OCI-LY7 (cell line): ENCODE measurements at regions not wholly inside any gene's neighbourhood (a gene's known extent, or its start where the extent isn't known, plus 50 kb on each side); places are given as distances from the start of the nearest gene placed in this dataset.

Experiments used
- BruUV-seq: library from RNA; stranded (reverse); fragments of 400-500 nt; replicated peaks from 2 replicates; lab custom pipeline; 2021; lab: Mats Ljungman, UMichigan
- CTCF ChIA-PET: fragments of 300-600 bp; sonication (Branson Sonifier 250); formaldehyde crosslinking; loops from one replicate; lab custom pipeline; 2022; ENCODE audit warnings: antibody characterized with exemption; ENCODE audit not compliant: unreplicated experiment; lab: Charles Lee
- POLR2A ChIA-PET: fragments of 300-600 bp; sonication (Branson Sonifier 250); formaldehyde crosslinking; loops from one replicate; lab custom pipeline; 2022; ENCODE audit warnings: antibody characterized with exemption; lab: Charles Lee
- DNase-seq: peaks from one replicate; pipeline ENCODE4 v3.0.0-alpha.2; 2015; ENCODE audit warnings: low spot score
- H2AFZ ChIP-seq: fragments of 200-600 bp; sonication (generic), shearing (Covaris generic); 2 replicates; pipeline ENCODE4 v1.6.1; 2014; ENCODE audit warnings: mild to moderate bottlenecking, antibody characterized with exemption, low read length, moderate library complexity
- H3K27ac ChIP-seq: fragments of 200-600 bp; sonication (generic); 2 replicates; pipeline ENCODE4 v1.5.1; 2014; ENCODE audit warnings: mixed run types, low read depth, mild to moderate bottlenecking, moderate library complexity, low read length, inconsistent platforms; ENCODE audit not compliant: poor library complexity, severe bottlenecking
- H3K36me3 ChIP-seq: fragments of 200-600 bp; sonication (generic); 2 replicates; pipeline ENCODE4 v1.6.1; 2014; ENCODE audit warnings: mild to moderate bottlenecking, antibody characterized with exemption, low read length, moderate library complexity, mixed read lengths; ENCODE audit not compliant: insufficient read depth
- H3K4me1 ChIP-seq: fragments of 200-600 bp; sonication (generic); 2 replicates; pipeline ENCODE4 v1.5.1; 2014; ENCODE audit warnings: mild to moderate bottlenecking, low read length; ENCODE audit not compliant: insufficient read depth, poor library complexity, severe bottlenecking
- H3K4me2 ChIP-seq: fragments of 200-600 bp; sonication (generic); 2 replicates; pipeline ENCODE4 v1.6.1; 2014; ENCODE audit warnings: mild to moderate bottlenecking, low read length
- H3K4me3 ChIP-seq: fragments of 200-600 bp; sonication (generic); 2 replicates; pipeline ENCODE4 v1.5.1; 2014; ENCODE audit warnings: mild to moderate bottlenecking, low read depth, low read length; ENCODE audit not compliant: poor library complexity, severe bottlenecking
- H3K79me2 ChIP-seq: fragments of 200-600 bp; sonication (generic); 2 replicates; pipeline ENCODE4 v1.6.1; 2016; ENCODE audit warnings: low read depth, mild to moderate bottlenecking, low read length, moderate library complexity, mixed read lengths; ENCODE audit not compliant: insufficient read depth
- H3K9me2 ChIP-seq: fragments of 200-600 bp; sonication (generic); 2 replicates; pipeline ENCODE4 v1.6.1; 2016; ENCODE audit warnings: mild to moderate bottlenecking, low read length, mixed read lengths; ENCODE audit not compliant: insufficient read depth
- H3K9me3 ChIP-seq: fragments of 200-600 bp; sonication (generic); 2 replicates; pipeline ENCODE4 v1.6.1; 2014; ENCODE audit warnings: mild to moderate bottlenecking, mixed run types, low read length, mixed read lengths
- H4K20me1 ChIP-seq: fragments of 200-600 bp; sonication (generic); 2 replicates; pipeline ENCODE4 v1.6.1; 2014; ENCODE audit warnings: mild to moderate bottlenecking, antibody characterized with exemption, low read length, moderate library complexity, mixed read lengths; ENCODE audit not compliant: insufficient read depth
- EZH2phosphoT487 ChIP-seq: fragments of 200-600 bp; sonication (generic); IDR thresholded peaks from 2 replicates; pipeline ENCODE4 v1.6.1; 2018; ENCODE audit warnings: low read depth, borderline replicate concordance, mild to moderate bottlenecking, mixed run types, antibody characterized with exemption, low read length, moderate library complexity, mixed read lengths
- intact Hi-C: fragments of 100-400 bp; cut with micrococcal nuclease; formaldehyde crosslinking; loops from one replicate; pipeline ENCODE4 v1.10.0; 2022; ENCODE audit not compliant: unreplicated experiment
- TF ChIP-seq, protein P1 (sequence below): fragments of 200-600 bp; sonication (generic); conservative IDR thresholded peaks from 2 replicates; pipeline ENCODE4 v1.5.1; 2014; ENCODE audit warnings: mild to moderate bottlenecking, antibody characterized with exemption, low read length, moderate library complexity, mixed read lengths

DNA sequence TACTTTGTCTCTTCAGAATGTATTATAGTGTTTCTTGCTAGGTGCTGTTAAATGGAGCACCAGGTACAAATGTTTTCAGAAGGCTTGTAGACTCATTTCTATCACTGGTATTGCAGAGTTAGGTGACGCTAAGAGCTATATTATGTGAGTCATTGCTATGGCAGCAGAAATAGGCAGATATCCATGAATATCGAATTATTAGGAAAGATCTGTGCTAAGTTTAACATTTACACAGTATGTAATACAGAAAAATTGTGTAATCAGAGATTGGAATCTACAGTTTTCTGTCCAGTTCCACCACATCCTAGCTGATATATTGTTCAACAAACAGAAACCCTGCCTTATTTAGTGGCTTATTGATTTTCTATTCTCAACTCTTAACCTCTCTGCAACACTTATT is 1025.5 kb downstream of the STIM2 start:
- Histone ChIP-seq H3K9me3 (no peaks in the 10 kb centered on the region), H4K20me1 (no peaks in the 10 kb centered on the region), H3K9me2 (no peaks in the 10 kb centered on the region), H2AFZ (no peak overlapping the region), H3K4me1 (no peaks in the 10 kb centered on the region), H3K79me2 (no peaks in the 10 kb centered on the region), H3K36me3 (no peaks in the 10 kb centered on the region), H3K4me2 (no peak overlapping the region), H3K4me3 (no peak overlapping the region), H3K27ac (no peak overlapping the region)
- no peak for DNase-seq
- ChIA-PET POLR2A (no interaction called here), CTCF (no interaction called here)
- TF ChIP-seq, protein P1, sequence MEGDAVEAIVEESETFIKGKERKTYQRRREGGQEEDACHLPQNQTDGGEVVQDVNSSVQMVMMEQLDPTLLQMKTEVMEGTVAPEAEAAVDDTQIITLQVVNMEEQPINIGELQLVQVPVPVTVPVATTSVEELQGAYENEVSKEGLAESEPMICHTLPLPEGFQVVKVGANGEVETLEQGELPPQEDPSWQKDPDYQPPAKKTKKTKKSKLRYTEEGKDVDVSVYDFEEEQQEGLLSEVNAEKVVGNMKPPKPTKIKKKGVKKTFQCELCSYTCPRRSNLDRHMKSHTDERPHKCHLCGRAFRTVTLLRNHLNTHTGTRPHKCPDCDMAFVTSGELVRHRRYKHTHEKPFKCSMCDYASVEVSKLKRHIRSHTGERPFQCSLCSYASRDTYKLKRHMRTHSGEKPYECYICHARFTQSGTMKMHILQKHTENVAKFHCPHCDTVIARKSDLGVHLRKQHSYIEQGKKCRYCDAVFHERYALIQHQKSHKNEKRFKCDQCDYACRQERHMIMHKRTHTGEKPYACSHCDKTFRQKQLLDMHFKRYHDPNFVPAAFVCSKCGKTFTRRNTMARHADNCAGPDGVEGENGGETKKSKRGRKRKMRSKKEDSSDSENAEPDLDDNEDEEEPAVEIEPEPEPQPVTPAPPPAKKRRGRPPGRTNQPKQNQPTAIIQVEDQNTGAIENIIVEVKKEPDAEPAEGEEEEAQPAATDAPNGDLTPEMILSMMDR, result no peak
- TF ChIP-seq EZH2phosphoT487, result no peak
- BruUV-seq, result no TSS peak
- intact Hi-C loops, result no loop called here

DNA sequence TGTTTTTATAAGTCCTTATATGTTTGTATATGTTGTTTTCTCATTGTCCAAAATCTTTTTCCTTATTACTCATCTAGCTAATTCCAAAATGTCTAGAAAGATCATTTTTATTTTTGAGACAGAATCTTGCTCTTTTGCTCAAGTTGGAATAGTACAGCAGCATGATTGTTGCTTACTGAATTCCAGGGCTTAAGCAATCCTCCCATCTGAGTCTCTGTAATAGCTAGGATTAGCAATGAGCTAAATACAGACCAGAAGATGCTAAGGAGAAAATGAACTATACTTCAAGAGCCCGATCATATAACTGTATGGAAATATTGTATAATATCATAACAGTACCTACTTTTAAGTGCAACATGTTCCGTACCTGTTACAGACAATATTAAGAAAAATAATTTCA is 1027.0 kb downstream of the STIM2 start:
- intact Hi-C loops, result no loop called here

GRCh38 chr4:27888505-27888904 is 1027.9 kb downstream of the STIM2 start:
- DNase-seq, result no peak
- Histone ChIP-seq H3K9me2 (no peaks in the 10 kb centered on the region), H3K4me3 (no peak overlapping the region), H3K27ac (no peak overlapping the region), H3K4me2 (no peak overlapping the region), H3K79me2 (no peaks in the 10 kb centered on the region), H3K9me3 (no peaks in the 10 kb centered on the region), H2AFZ (no peak overlapping the region), H3K4me1 (no peaks in the 10 kb centered on the region), H4K20me1 (no peaks in the 10 kb centered on the region), H3K36me3 (no peaks in the 10 kb centered on the region)
- no peak for TF ChIP-seq EZH2phosphoT487
- TF ChIP-seq, protein P1, result no peak
- ChIA-PET CTCF (no interaction called here), POLR2A (interaction anchor here (0.6 to 0.7 kb wide), 2 partner anchors 150 to 1011 kb away, joined by 3 to 8 read pairs; no protein-coding TSS in a partner anchor)
- no TSS peak for BruUV-seq
- intact Hi-C loops, result no loop called here

More for the DNA sequence above, 1027.0 kb downstream of the STIM2 start:
- H3K9me2 ChIP-seq, result no peaks in the 10 kb centered on the region
- no peak overlapping the region for H3K4me2 ChIP-seq
- POLR2A ChIA-PET, result no interaction called here
- H4K20me1 ChIP-seq, result no peaks in the 10 kb centered on the region
- no peaks in the 10 kb centered on the region for H3K4me1 ChIP-seq
- no peak overlapping the region for H2AFZ ChIP-seq
- CTCF ChIA-PET, result no interaction called here
- TF ChIP-seq EZH2phosphoT487, result no peak
- TF ChIP-seq, protein P1, result no peak
- no peaks in the 10 kb centered on the region for H3K36me3 ChIP-seq
- H3K9me3 ChIP-seq, result no peaks in the 10 kb centered on the region
- DNase-seq, result no peak
- H3K4me3 ChIP-seq, result no peak overlapping the region
- H3K79me2 ChIP-seq, result no peaks in the 10 kb centered on the region
- no peak overlapping the region for H3K27ac ChIP-seq
- BruUV-seq, result no TSS peak
